ENCODE measurements at regions not wholly inside any gene's neighbourhood (a gene's known extent, or its start where the extent isn't known, plus 50 kb on each side); places are given as distances from the start of the nearest gene placed in this dataset.
"Not testable (repeated sequence)": the region's sequence is repeated elsewhere in the genome, so short reads cannot be mapped to it uniquely, and the experiment has no call there.

GRCh38 chr22:22298654-22299009 is 54.0 kb downstream of the VPREB1 start:
- not testable (repeated sequence) for TF ChIP-seq POLR2AphosphoS5 (IDR thresholded peaks at IDR 0.05; ENCODE audit: borderline replicate concordance, low read depth, low read length); EZH2 (IDR thresholded peaks at IDR 0.05); FOXP2 (optimal IDR thresholded peaks at IDR 0.05; ENCODE audit: control extremely low read depth, extremely low read length, insufficient read depth)

All from SK-N-MC (cell line).